ENCODE measurements at regions not wholly inside any gene's neighbourhood (a gene's known extent, or its start where the extent isn't known, plus 50 kb on each side); places are given as distances from the start of the nearest gene placed in this dataset.

GRCh38 chr10:23804125-23804524, 365.2 kb downstream of the OTUD1 start:
- no peak for TF ChIP-seq CTCF (conservative IDR thresholded peaks at IDR 0.05; ENCODE audit: low read length)
- no peak for TF ChIP-seq EZH2phosphoT487 (IDR thresholded peaks at IDR 0.05; ENCODE audit: borderline replicate concordance)
